ENCODE measurements at regions not wholly inside any gene's neighbourhood (a gene's known extent, or its start where the extent isn't known, plus 50 kb on each side); places are given as distances from the start of the nearest gene placed in this dataset.

DNA sequence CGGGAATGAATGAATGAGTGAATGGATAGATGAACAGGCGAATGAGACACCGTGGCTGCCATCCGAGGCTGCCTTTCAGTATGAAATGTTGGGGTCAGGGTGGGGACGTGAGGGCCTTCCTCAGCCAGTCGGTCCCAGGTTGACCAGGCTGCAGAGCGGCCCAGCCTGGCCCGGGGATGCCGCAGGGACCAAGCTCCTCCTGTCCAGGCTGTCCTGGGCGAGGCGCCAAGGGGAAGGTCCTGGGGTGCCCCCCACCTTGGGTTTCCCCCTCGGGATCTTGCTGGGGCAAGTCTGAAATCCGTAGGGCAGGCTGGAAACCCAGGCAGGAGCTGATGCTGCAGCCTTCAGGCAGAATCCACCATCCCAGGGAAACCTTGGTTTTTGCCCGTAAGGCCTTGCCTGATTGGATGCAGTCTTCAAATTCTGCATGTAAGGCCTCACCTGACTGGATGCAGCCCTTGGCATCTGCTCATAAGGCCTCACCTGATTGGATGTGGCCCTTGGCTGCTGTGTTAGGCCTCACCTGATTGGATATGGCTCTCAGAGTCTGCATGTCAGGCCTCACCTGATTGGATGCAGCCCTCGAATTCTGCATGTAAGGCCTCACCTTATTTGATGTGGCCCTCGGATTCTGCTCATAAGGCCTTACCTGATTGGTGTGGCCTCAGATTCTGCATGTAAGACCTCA, 61.7 kb upstream of the ZNF469 start:
- no peak for TF ChIP-seq FOXM1 (IDR thresholded peaks at IDR 0.05; ENCODE audit: borderline replicate concordance, low read depth)
- TF ChIP-seq RAD21 (IDR thresholded peaks at IDR 0.05; ENCODE audit: low read depth), result no peak
- TF ChIP-seq ZBTB7A (IDR thresholded peaks at IDR 0.05; ENCODE audit: low read depth), result no peak
- no peak for TF ChIP-seq YY1 (IDR thresholded peaks at IDR 0.05; ENCODE audit: low read depth)
- no peak for TF ChIP-seq TEAD4 (IDR thresholded peaks at IDR 0.05)
- TF ChIP-seq, protein P1, sequence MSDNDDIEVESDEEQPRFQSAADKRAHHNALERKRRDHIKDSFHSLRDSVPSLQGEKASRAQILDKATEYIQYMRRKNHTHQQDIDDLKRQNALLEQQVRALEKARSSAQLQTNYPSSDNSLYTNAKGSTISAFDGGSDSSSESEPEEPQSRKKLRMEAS (IDR thresholded peaks at IDR 0.05), result no peak
- TF ChIP-seq EP300 (IDR thresholded peaks at IDR 0.05; ENCODE audit: borderline replicate concordance), result no peak
- TF ChIP-seq TAF1 (IDR thresholded peaks at IDR 0.05; ENCODE audit: low read depth), result no peak
- no peak for TF ChIP-seq TCF12 (IDR thresholded peaks at IDR 0.05; ENCODE audit: low read depth)
- TF ChIP-seq, protein P2, sequence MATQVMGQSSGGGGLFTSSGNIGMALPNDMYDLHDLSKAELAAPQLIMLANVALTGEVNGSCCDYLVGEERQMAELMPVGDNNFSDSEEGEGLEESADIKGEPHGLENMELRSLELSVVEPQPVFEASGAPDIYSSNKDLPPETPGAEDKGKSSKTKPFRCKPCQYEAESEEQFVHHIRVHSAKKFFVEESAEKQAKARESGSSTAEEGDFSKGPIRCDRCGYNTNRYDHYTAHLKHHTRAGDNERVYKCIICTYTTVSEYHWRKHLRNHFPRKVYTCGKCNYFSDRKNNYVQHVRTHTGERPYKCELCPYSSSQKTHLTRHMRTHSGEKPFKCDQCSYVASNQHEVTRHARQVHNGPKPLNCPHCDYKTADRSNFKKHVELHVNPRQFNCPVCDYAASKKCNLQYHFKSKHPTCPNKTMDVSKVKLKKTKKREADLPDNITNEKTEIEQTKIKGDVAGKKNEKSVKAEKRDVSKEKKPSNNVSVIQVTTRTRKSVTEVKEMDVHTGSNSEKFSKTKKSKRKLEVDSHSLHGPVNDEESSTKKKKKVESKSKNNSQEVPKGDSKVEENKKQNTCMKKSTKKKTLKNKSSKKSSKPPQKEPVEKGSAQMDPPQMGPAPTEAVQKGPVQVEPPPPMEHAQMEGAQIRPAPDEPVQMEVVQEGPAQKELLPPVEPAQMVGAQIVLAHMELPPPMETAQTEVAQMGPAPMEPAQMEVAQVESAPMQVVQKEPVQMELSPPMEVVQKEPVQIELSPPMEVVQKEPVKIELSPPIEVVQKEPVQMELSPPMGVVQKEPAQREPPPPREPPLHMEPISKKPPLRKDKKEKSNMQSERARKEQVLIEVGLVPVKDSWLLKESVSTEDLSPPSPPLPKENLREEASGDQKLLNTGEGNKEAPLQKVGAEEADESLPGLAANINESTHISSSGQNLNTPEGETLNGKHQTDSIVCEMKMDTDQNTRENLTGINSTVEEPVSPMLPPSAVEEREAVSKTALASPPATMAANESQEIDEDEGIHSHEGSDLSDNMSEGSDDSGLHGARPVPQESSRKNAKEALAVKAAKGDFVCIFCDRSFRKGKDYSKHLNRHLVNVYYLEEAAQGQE (IDR thresholded peaks at IDR 0.05; ENCODE audit: low read depth), result no peak
- TF ChIP-seq EGR1 (IDR thresholded peaks at IDR 0.05), result no peak
- TF ChIP-seq CEBPB (IDR thresholded peaks at IDR 0.05), result no peak

Data from Ishikawa (cell line).